Activated gamma-delta T cell treated with anti-CD3 and anti-CD28 coated beads, Interleukin-2, amount 50 U/mL, for 16 hours (primary cell): ENCODE measurements at regions not wholly inside any gene's neighbourhood (a gene's known extent, or its start where the extent isn't known, plus 50 kb on each side); places are given as distances from the start of the nearest gene placed in this dataset.
A peak's percentile ranks its signal among the peaks of the same experiment; 100 is the strongest.

ENCODE experiments used
- DNase-seq: peaks from one replicate; pipeline ENCODE4 v3.0.0-alpha.2; 2020; ENCODE audit warnings: low read depth

- no peak for DNase-seq
Observed at GRCh38 chr11:15621565-15621964, 506.8 kb downstream of the INSC start.

- no peak for DNase-seq
Observed at GRCh38 chr11:15622231-15622890, 507.6 kb downstream of the INSC start.

GRCh38 chr11:15624701-15625100 is 510.0 kb downstream of the INSC start:
- no peak for DNase-seq

- no peak for DNase-seq
Observed at GRCh38 chr11:15625691-15626090, 511.0 kb downstream of the INSC start.

- no peak for DNase-seq
Observed at GRCh38 chr11:15627560-15627959, 512.8 kb downstream of the INSC start.

- no peak for DNase-seq
Observed at GRCh38 chr11:15629690-15630321, 515.1 kb downstream of the INSC start.

GRCh38 chr11:15630896-15631295 is 516.2 kb downstream of the INSC start:
- DNase-seq: no peak

- no peak for DNase-seq
Observed at GRCh38 chr11:15635521-15635920, 520.8 kb downstream of the INSC start.

GRCh38 chr11:15636521-15637089 is 521.9 kb downstream of the INSC start:
- no peak for DNase-seq

GRCh38 chr11:15638386-15638787 is 523.7 kb downstream of the INSC start:
- DNase-seq: no peak

GRCh38 chr11:15640318-15640717 is 525.6 kb downstream of the INSC start:
- DNase-seq: no peak

GRCh38 chr11:15641271-15642045 is 526.7 kb downstream of the INSC start:
- no peak for DNase-seq

- no peak for DNase-seq
Observed at GRCh38 chr11:15645201-15645600, 530.5 kb downstream of the INSC start.

- no peak for DNase-seq
Observed at GRCh38 chr11:15649371-15650104, 534.8 kb downstream of the INSC start.

- peak; percentile 3 for DNase-seq
Observed at GRCh38 chr11:15650105-15650938, 535.6 kb downstream of the INSC start.

GRCh38 chr11:15651033-15651432 is 536.3 kb downstream of the INSC start:
- DNase-seq: no peak

- no peak for DNase-seq
Observed at GRCh38 chr11:15651816-15652215, 537.1 kb downstream of the INSC start.

GRCh38 chr11:15653191-15653710 is 538.5 kb downstream of the INSC start:
- DNase-seq: no peak

- no peak for DNase-seq
Observed at GRCh38 chr11:15654451-15654850, 539.7 kb downstream of the INSC start.

- DNase-seq: no peak
Observed at GRCh38 chr11:15655552-15655951, 540.8 kb downstream of the INSC start.

GRCh38 chr11:15657264-15657663 is 542.5 kb downstream of the INSC start:
- no peak for DNase-seq
